ENCODE measurements at regions not wholly inside any gene's neighbourhood (a gene's known extent, or its start where the extent isn't known, plus 50 kb on each side); places are given as distances from the start of the nearest gene placed in this dataset.

DNA sequence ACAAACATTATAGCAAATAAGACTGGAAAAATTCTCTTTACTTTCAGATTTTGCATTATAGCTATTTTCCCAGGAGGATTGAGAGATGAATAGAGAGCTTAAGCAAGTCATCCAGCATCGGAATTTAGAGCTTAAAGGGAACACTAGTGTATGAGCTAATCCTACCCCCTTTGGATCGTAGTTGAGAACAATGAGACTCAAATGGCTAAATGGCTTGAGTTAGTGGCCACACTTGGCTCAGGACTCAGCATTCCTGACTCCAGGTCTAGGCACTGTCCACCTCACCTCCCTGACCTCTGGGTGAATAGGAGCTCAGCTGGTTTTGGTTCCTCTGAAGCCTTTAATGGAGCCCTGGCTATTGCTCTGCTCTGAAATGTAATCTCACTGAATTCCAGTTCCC, 97.5 kb upstream of the CXCR4 start:
- TF ChIP-seq, protein P1, sequence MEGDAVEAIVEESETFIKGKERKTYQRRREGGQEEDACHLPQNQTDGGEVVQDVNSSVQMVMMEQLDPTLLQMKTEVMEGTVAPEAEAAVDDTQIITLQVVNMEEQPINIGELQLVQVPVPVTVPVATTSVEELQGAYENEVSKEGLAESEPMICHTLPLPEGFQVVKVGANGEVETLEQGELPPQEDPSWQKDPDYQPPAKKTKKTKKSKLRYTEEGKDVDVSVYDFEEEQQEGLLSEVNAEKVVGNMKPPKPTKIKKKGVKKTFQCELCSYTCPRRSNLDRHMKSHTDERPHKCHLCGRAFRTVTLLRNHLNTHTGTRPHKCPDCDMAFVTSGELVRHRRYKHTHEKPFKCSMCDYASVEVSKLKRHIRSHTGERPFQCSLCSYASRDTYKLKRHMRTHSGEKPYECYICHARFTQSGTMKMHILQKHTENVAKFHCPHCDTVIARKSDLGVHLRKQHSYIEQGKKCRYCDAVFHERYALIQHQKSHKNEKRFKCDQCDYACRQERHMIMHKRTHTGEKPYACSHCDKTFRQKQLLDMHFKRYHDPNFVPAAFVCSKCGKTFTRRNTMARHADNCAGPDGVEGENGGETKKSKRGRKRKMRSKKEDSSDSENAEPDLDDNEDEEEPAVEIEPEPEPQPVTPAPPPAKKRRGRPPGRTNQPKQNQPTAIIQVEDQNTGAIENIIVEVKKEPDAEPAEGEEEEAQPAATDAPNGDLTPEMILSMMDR (IDR thresholded peaks at IDR 0.05; ENCODE audit: low read depth, low read length, missing control alignments) = no peak
- no peak overlapping the region for H3K4me3 ChIP-seq (replicated peaks; ENCODE audit: low read depth, low read length)
- no peak for DNase-seq (ENCODE audit: extremely low read depth, low read depth)

GRCh38 chr2:136214307-136215200, 96.6 kb upstream of the CXCR4 start:
- no peak overlapping the region for H3K4me3 ChIP-seq (replicated peaks; ENCODE audit: low read depth, low read length)
- DNase-seq (ENCODE audit: extremely low read depth, low read depth) = no peak
- TF ChIP-seq, protein P1 (IDR thresholded peaks at IDR 0.05; ENCODE audit: low read depth, low read length, missing control alignments) = no peak

DNA sequence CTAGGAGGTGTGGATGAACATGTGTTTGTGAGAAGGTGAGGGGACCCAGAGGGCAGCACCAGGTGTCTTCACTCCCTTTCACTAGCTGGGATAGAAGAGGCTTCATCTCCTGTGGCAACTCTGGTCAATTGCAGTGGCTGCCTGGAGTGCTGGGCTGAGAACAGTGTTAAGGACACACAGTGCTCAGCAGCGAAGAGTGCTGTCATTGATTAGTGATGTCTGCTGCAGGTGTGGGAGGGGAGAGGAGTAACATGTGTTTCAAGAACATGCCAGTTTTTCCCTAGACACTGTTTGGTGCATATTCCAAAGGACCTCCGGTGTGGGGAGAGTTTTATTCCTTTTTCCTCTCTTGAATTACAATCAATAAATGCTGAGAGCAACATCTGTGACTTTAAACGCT, 95.9 kb upstream of the CXCR4 start:
- no peak overlapping the region for H3K4me3 ChIP-seq (replicated peaks; ENCODE audit: low read depth, low read length)
- TF ChIP-seq, protein P1 (IDR thresholded peaks at IDR 0.05; ENCODE audit: low read depth, low read length, missing control alignments) = no peak
- DNase-seq (ENCODE audit: extremely low read depth, low read depth) = no peak

DNA sequence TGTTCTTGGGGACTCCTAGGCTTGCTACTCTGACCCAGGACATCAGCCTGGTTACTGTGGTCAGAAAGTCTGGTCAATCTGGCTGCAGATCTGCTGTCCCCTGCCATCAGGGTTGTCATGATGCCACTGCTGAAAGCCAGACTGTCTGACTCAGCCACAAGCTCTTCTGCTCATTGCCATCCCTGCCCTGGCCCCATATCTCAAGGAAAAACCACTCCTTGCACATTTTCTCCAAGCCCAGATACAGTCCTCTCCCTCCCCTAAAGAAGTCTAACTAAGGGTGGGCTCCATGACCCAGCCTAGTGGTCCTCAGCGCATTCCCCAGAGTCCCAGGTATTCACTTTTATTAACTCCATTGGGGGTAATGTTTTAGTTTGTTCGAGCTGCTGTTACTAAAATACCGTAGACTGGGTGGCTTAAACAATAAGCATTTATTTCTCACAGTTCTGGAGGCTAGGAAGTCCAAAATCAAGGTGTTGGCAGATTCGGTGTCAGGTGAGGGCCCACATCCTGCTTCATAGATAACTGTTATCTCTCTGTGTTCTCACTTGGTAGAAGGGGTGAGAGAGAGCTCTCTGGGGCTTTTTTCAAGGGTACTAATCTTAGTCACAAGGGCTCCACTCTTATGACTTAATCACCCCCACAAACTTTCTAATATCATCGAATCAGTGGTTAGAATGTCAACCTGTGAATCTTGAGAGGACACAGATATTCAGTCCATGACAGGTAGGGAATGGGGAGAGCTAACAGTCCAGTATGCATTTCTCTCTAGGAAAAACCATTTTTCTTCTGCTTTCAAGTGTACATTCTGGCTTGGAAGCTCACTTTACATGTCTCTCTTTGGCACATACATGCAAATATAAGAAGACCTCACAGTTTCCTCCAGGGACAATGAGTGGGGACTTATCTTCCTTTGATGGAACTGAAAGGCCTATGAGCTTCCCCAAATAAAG, 94.8 kb upstream of the CXCR4 start:
- DNase-seq (ENCODE audit: extremely low read depth, low read depth) = no peak
- TF ChIP-seq, protein P1 (IDR thresholded peaks at IDR 0.05; ENCODE audit: low read depth, low read length, missing control alignments) = no peak

DNA sequence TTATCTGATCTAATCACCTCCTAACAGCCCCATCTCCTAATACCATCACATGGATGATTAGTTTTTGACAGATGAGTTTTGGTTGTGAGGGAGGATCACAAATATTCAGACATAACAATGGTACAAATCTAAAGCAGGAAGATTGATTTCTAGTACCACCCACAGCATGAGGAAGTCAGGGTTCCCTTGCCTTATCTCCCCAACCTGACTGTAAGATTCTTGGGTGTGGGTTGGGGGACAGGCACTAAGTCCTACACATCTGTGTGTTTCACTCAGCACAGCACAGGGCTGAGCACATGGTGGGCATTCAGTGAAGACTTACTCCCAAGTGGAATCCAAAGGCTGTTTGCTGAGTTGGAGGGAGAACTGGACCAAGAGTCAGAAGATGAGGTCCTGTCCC, 93.8 kb upstream of the CXCR4 start:
- TF ChIP-seq, protein P1 (IDR thresholded peaks at IDR 0.05; ENCODE audit: low read depth, low read length, missing control alignments) = no peak
- no peak for DNase-seq (ENCODE audit: extremely low read depth, low read depth)
- H3K4me3 ChIP-seq (replicated peaks; ENCODE audit: low read depth, low read length) = no peak overlapping the region

More for the DNA sequence above, 94.8 kb upstream of the CXCR4 start:
- H3K4me3 ChIP-seq (replicated peaks; ENCODE audit: low read depth, low read length) = no peak overlapping the region

GRCh38 chr2:136210822-136211221, 92.9 kb upstream of the CXCR4 start:
- no peak for DNase-seq (ENCODE audit: extremely low read depth, low read depth)
- TF ChIP-seq, protein P1 (IDR thresholded peaks at IDR 0.05; ENCODE audit: low read depth, low read length, missing control alignments) = no peak
- no peak overlapping the region for H3K4me3 ChIP-seq (replicated peaks; ENCODE audit: low read depth, low read length)

Data from HFF-Myc (cell line).